Memory B cell (primary cell): ENCODE measurements at regions not wholly inside any gene's neighbourhood (a gene's known extent, or its start where the extent isn't known, plus 50 kb on each side); places are given as distances from the start of the nearest gene placed in this dataset.
A peak's percentile ranks its signal among the peaks of the same experiment; 100 is the strongest.
"Not testable (repeated sequence)": the region's sequence is repeated elsewhere in the genome, so short reads cannot be mapped to it uniquely, and the experiment has no call there.

Experiments used
- ATAC-seq: fragments of 150-1000 bp; cut with Tn5 transposase; 2 replicates; pipeline ENCODE4 v1.10.0; 2021; ENCODE audit warnings: low read depth, mild to moderate bottlenecking, moderate library complexity
- DNase-seq, 2 donors: peaks; one replicate each; pipeline ENCODE4 v3.0.0; 2022; ENCODE audit warnings: low spot score in 2 of 2
- H3K27ac Mint-ChIP-seq: one replicate; pipeline ENCODE4 v1.8.0; 2022; ENCODE audit warnings: mild to moderate bottlenecking, moderate library complexity, mixed read lengths
- H3K27me3 Mint-ChIP-seq: one replicate; pipeline ENCODE4 v1.8.0; 2022; ENCODE audit warnings: mixed read lengths
- H3K36me3 Mint-ChIP-seq: one replicate; pipeline ENCODE4 v1.8.0; 2022; ENCODE audit warnings: mild to moderate bottlenecking, mixed read lengths
- H3K4me1 Mint-ChIP-seq: one replicate; pipeline ENCODE4 v1.8.0; 2022; ENCODE audit warnings: mixed read lengths
- H3K4me3 Mint-ChIP-seq: one replicate; pipeline ENCODE4 v1.8.0; 2022; ENCODE audit warnings: mild to moderate bottlenecking, moderate library complexity, mixed read lengths
- H3K9me3 Mint-ChIP-seq: one replicate; pipeline ENCODE4 v1.8.0; 2022; ENCODE audit warnings: mixed read lengths

- H3K36me3 Mint-ChIP-seq: no peaks in the 10 kb centered on the region
- H3K4me1 Mint-ChIP-seq: no peaks in the 10 kb centered on the region
- H3K27me3 Mint-ChIP-seq: no peaks in the 10 kb centered on the region
- no peaks in the 10 kb centered on the region for H3K9me3 Mint-ChIP-seq
- H3K4me3 Mint-ChIP-seq: no peak overlapping the region
- H3K27ac Mint-ChIP-seq: no peak overlapping the region
- ATAC-seq (no peak), DNase-seq (no peak)
Measured at GRCh38 chr14:105871590-105871989, 345.2 kb downstream of the TMEM121 start.

GRCh38 chr14:105873870-105874512, 347.6 kb downstream of the TMEM121 start:
- DNase-seq: no peak
- Mint-ChIP-seq H3K27me3 (no peaks in the 10 kb centered on the region), H3K9me3 (no peaks in the 10 kb centered on the region), H3K4me3 (peak overlapping the region; percentile 77), H3K36me3 (no peaks in the 10 kb centered on the region), H3K27ac (no peak overlapping the region), H3K4me1 (no peaks in the 10 kb centered on the region)
- ATAC-seq: no peak

GRCh38 chr14:105876158-105876557, 349.8 kb downstream of the TMEM121 start:
- ATAC-seq: peak; percentile 35
- Mint-ChIP-seq H3K27ac (no peak overlapping the region), H3K9me3 (no peaks in the 10 kb centered on the region), H3K4me1 (no peaks in the 10 kb centered on the region), H3K36me3 (no peaks in the 10 kb centered on the region), H3K4me3 (no peak overlapping the region), H3K27me3 (no peaks in the 10 kb centered on the region)
- DNase-seq: no peak

GRCh38 chr14:105876829-105877228, 350.4 kb downstream of the TMEM121 start:
- Mint-ChIP-seq H3K27me3 (no peaks in the 10 kb centered on the region), H3K36me3 (no peaks in the 10 kb centered on the region), H3K4me1 (no peaks in the 10 kb centered on the region), H3K27ac (no peak overlapping the region), H3K4me3 (no peak overlapping the region), H3K9me3 (no peaks in the 10 kb centered on the region)
- ATAC-seq (no peak), DNase-seq (no peak)

GRCh38 chr14:105877645-105878044, 351.3 kb downstream of the TMEM121 start:
- no peak for ATAC-seq
- H3K27me3 Mint-ChIP-seq: no peaks in the 10 kb centered on the region
- no peaks in the 10 kb centered on the region for H3K36me3 Mint-ChIP-seq
- no peak overlapping the region for H3K4me3 Mint-ChIP-seq
- no peaks in the 10 kb centered on the region for H3K9me3 Mint-ChIP-seq
- DNase-seq: no peak
- H3K4me1 Mint-ChIP-seq: no peaks in the 10 kb centered on the region
- H3K27ac Mint-ChIP-seq: no peak overlapping the region

- no peaks in the 10 kb centered on the region for H3K27me3 Mint-ChIP-seq
- H3K9me3 Mint-ChIP-seq: no peaks in the 10 kb centered on the region
- H3K4me3 Mint-ChIP-seq: no peak overlapping the region
- H3K36me3 Mint-ChIP-seq: no peaks in the 10 kb centered on the region
- no peak for ATAC-seq
- H3K4me1 Mint-ChIP-seq: no peaks in the 10 kb centered on the region
- no peak for DNase-seq
- no peak overlapping the region for H3K27ac Mint-ChIP-seq
Measured at GRCh38 chr14:105878125-105878524, 351.7 kb downstream of the TMEM121 start.

GRCh38 chr14:105878554-105878953, 352.2 kb downstream of the TMEM121 start:
- H3K9me3 Mint-ChIP-seq: no peaks in the 10 kb centered on the region
- H3K4me3 Mint-ChIP-seq: no peak overlapping the region
- no peaks in the 10 kb centered on the region for H3K27me3 Mint-ChIP-seq
- no peaks in the 10 kb centered on the region for H3K36me3 Mint-ChIP-seq
- no peak for ATAC-seq
- H3K27ac Mint-ChIP-seq: no peak overlapping the region
- no peak for DNase-seq
- no peaks in the 10 kb centered on the region for H3K4me1 Mint-ChIP-seq

GRCh38 chr14:105879503-105879866, 353.1 kb downstream of the TMEM121 start:
- no peaks in the 10 kb centered on the region for H3K27me3 Mint-ChIP-seq
- no peak overlapping the region for H3K4me3 Mint-ChIP-seq
- H3K4me1 Mint-ChIP-seq: no peaks in the 10 kb centered on the region
- no peaks in the 10 kb centered on the region for H3K9me3 Mint-ChIP-seq
- ATAC-seq: no peak
- no peak overlapping the region for H3K27ac Mint-ChIP-seq
- no peaks in the 10 kb centered on the region for H3K36me3 Mint-ChIP-seq
- no peak for DNase-seq

- Mint-ChIP-seq H3K36me3 (no peaks in the 10 kb centered on the region), H3K9me3 (no peaks in the 10 kb centered on the region), H3K4me1 (no peaks in the 10 kb centered on the region), H3K4me3 (no peak overlapping the region), H3K27me3 (no peaks in the 10 kb centered on the region), H3K27ac (no peak overlapping the region)
- DNase-seq (no peak), ATAC-seq (no peak)
Measured at GRCh38 chr14:105879867-105880561, 353.6 kb downstream of the TMEM121 start.

GRCh38 chr14:105880616-105881015, 354.2 kb downstream of the TMEM121 start:
- H3K27me3 Mint-ChIP-seq: no peaks in the 10 kb centered on the region
- no peak overlapping the region for H3K4me3 Mint-ChIP-seq
- H3K36me3 Mint-ChIP-seq: no peaks in the 10 kb centered on the region
- DNase-seq: no peak
- no peaks in the 10 kb centered on the region for H3K9me3 Mint-ChIP-seq
- no peak overlapping the region for H3K27ac Mint-ChIP-seq
- no peaks in the 10 kb centered on the region for H3K4me1 Mint-ChIP-seq
- ATAC-seq: no peak

- no peaks in the 10 kb centered on the region for H3K36me3 Mint-ChIP-seq
- no peaks in the 10 kb centered on the region for H3K27me3 Mint-ChIP-seq
- no peak overlapping the region for H3K27ac Mint-ChIP-seq
- ATAC-seq: no peak
- no peaks in the 10 kb centered on the region for H3K9me3 Mint-ChIP-seq
- DNase-seq: no peak
- peak overlapping the region; percentile 47 for H3K4me3 Mint-ChIP-seq
- H3K4me1 Mint-ChIP-seq: no peaks in the 10 kb centered on the region
Measured at GRCh38 chr14:105881021-105881930, 354.9 kb downstream of the TMEM121 start.

- not testable (repeated sequence) for ATAC-seq, H3K4me3 Mint-ChIP-seq, H3K27ac Mint-ChIP-seq, H3K27me3 Mint-ChIP-seq, H3K4me1 Mint-ChIP-seq, DNase-seq, H3K36me3 Mint-ChIP-seq, H3K9me3 Mint-ChIP-seq
Measured at GRCh38 chr14:105882011-105882410, 355.6 kb downstream of the TMEM121 start.

GRCh38 chr14:105882626-105883025, 356.2 kb downstream of the TMEM121 start:
- ATAC-seq (no peak), DNase-seq (no peak)
- Mint-ChIP-seq H3K9me3 (no peaks in the 10 kb centered on the region), H3K27ac (no peak overlapping the region), H3K27me3 (no peaks in the 10 kb centered on the region), H3K4me3 (peak overlapping the region; percentile 55), H3K36me3 (no peaks in the 10 kb centered on the region), H3K4me1 (no peaks in the 10 kb centered on the region)
